Naive B cell (primary cell): ENCODE measurements at regions not wholly inside any gene's neighbourhood (a gene's known extent, or its start where the extent isn't known, plus 50 kb on each side); places are given as distances from the start of the nearest gene placed in this dataset.
"Not testable (repeated sequence)": the region's sequence is repeated elsewhere in the genome, so short reads cannot be mapped to it uniquely, and the experiment has no call there.

Experiments used
- ATAC-seq, 2 donors: fragments of 150-1000 bp; cut with Tn5 transposase; 2 replicates each; pipeline ENCODE4 v1.10.0; 2021; ENCODE audit warnings: low read depth in 2 of 2, mild to moderate bottlenecking in 2 of 2, moderate library complexity in 2 of 2
- DNase-seq: peaks from one replicate; pipeline ENCODE4 v3.0.0; 2022
- H3K27ac Mint-ChIP-seq, 6 donors: one replicate each; pipeline ENCODE4 v1.8.0; 2020 to 2022; ENCODE audit warnings: mild to moderate bottlenecking in 6 of 6, mixed read lengths in 6 of 6, moderate library complexity in 5 of 6, inconsistent platforms in 2 of 6
- H3K27me3 Mint-ChIP-seq, 3 donors: one replicate each; pipeline ENCODE4 v1.8.0; 2021 to 2022; ENCODE audit warnings: mixed read lengths in 3 of 3, mild to moderate bottlenecking in 1 of 3
- H3K36me3 Mint-ChIP-seq, 2 donors: one replicate each; pipeline ENCODE4 v1.8.0; 2020 to 2022; ENCODE audit warnings: mixed read lengths in 2 of 2, inconsistent platforms in 1 of 2, mild to moderate bottlenecking in 1 of 2
- H3K4me1 Mint-ChIP-seq, 3 donors: one replicate each; pipeline ENCODE4 v1.8.0; 2020 to 2022; ENCODE audit warnings: mixed read lengths in 3 of 3, inconsistent platforms in 1 of 3, mild to moderate bottlenecking in 1 of 3, moderate library complexity in 1 of 3
- H3K4me3 Mint-ChIP-seq, 8 donors: one replicate each; pipeline ENCODE4 v1.8.0; 2020 to 2022; ENCODE audit warnings: mild to moderate bottlenecking in 8 of 8, mixed read lengths in 8 of 8, moderate library complexity in 8 of 8, inconsistent platforms in 2 of 8
- H3K9me3 Mint-ChIP-seq, 7 donors: one replicate each; pipeline ENCODE4 v1.8.0; 2020 to 2022; ENCODE audit warnings: mixed read lengths in 7 of 7, mild to moderate bottlenecking in 5 of 7, inconsistent platforms in 2 of 7, moderate library complexity in 1 of 7

DNA sequence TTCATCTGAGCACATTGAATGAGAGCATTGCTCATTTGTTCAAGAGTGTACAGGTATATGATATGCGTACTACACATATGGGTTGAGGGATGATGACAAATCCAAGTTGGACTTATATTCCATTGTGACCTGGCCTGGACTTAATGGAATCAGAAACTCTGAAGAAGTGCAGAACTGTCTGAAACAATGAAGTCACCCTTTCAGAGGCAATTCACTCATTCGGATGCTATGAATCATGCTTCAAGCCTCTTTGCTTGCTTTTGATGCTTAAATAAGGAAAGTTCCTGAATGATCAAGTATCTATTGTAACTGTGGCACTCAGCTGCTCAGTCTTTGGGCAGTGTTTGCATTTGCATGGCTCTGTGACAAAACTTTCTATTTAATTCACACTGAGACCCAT, 93.4 kb downstream of the ZNF365 start:
- DNase-seq (no peak), ATAC-seq (no peak)
- Mint-ChIP-seq H3K4me3 (no peak overlapping the region), H3K9me3 (peaks cover 0 to 22% (median 4%) of the 10 kb centered on the region in 7 donors), H3K4me1 (no peaks in the 10 kb centered on the region), H3K36me3 (peaks cover 0 to 9% of the 10 kb centered on the region in 2 donors), H3K27me3 (peaks cover 0 to 4% (median 0%) of the 10 kb centered on the region in 3 donors), H3K27ac (no peak overlapping the region)

DNA sequence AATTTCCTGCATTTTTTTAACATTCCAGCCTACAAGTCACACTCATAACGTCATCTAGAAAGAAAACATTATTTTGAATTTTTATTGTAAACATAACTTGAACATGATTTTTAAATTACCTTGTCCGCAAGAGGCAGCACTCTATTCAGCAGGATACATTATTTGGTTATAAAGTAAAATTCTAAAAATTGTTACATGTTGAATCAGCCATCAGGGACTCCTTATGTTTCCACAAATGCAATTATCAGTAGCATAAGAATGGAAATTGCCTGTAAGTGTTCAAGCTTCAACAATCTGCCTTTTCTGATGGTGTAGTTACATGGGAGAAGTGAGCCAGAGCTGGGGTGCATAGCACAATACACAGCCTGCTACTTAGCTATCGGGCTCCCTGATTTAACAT, 97.5 kb downstream of the ZNF365 start:
- Mint-ChIP-seq H3K4me3 (no peak overlapping the region), H3K27ac (no peak overlapping the region), H3K36me3 (peaks cover 0 to 4% of the 10 kb centered on the region in 2 donors), H3K27me3 (peaks cover 0 to 4% (median under 1%) of the 10 kb centered on the region in 3 donors), H3K9me3 (peaks cover 0 to 4% (median 1%) of the 10 kb centered on the region in 7 donors), H3K4me1 (peaks cover 0 to 6% (median 0%) of the 10 kb centered on the region in 3 donors)
- no peak for ATAC-seq
- DNase-seq: no peak

DNA sequence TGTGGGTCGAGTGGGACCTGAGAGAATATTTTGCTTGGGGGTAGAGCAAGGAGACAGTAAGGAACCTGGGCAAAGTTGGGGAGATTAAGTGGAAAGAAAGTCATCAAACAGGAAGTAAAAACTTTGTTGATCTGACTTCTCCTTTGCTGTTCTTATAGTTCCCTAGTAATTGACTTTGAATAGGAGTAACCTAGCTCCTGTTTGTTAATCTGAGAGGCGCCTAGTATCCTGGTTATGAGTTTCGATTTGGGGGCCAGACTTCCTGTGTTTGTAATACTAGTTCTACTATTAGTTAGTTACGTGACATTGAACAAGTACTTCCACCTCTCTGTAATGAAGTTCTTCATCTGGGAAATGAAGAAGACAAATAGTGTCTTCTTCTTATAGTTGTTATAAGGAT, 99.1 kb downstream of the ZNF365 start:
- Mint-ChIP-seq H3K36me3 (peaks cover 0 to 9% of the 10 kb centered on the region in 2 donors), H3K4me3 (no peak overlapping the region), H3K9me3 (peaks cover 0 to 8% (median 5%) of the 10 kb centered on the region in 7 donors), H3K4me1 (peaks cover 0 to 6% (median 0%) of the 10 kb centered on the region in 3 donors), H3K27ac (no peak overlapping the region), H3K27me3 (peaks cover 0 to 11% (median 6%) of the 10 kb centered on the region in 3 donors)
- ATAC-seq: no peak
- DNase-seq: no peak

DNA sequence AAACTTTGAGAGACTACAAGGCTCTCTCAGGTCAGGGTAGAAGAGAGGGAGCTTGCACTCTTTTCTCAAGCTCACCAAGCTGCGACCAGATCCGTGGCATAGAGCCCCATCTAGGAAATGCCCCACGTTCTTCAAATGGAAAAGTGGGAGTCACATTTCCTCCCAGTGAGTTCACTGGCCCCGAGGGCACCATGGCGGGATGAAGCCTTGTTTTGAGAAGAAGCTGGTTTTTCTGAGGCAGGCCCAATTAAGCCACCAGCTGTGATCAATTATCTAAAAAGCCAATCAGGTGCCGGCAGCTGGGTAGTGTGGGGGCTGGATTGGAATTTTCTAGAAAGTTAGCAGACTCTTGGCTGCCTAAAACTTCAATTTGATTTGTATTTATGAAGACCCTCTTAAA, 101.4 kb downstream of the ZNF365 start:
- Mint-ChIP-seq H3K4me3 (no peak overlapping the region), H3K27me3 (peaks cover 0 to 22% (median 6%) of the 10 kb centered on the region in 3 donors), H3K9me3 (peaks cover 0 to 9% (median 5%) of the 10 kb centered on the region in 7 donors), H3K4me1 (peaks cover 0 to 6% (median 1%) of the 10 kb centered on the region in 3 donors), H3K36me3 (peaks cover 0 to 9% of the 10 kb centered on the region in 2 donors), H3K27ac (no peak overlapping the region)
- ATAC-seq: no peak
- DNase-seq: no peak

DNA sequence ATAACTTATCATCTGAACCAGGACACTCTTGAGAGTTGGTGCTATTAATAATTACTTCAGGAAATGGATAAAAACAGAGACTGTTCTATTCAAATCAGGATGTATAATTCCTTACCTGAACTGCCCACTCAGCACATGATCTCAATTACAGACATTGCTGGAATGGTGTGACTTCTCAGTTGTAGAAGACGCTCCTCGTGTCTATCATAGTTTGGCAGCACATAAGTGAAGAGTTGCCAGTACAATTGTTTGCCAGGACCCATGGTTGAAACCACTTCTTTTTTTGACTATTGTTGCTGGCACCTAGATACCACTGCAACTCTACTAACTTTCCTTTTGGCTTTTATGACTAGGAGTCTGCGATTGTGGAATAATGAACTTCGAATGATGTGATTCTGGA, 105.4 kb downstream of the ZNF365 start:
- H3K4me3 Mint-ChIP-seq: no peak overlapping the region

DNA sequence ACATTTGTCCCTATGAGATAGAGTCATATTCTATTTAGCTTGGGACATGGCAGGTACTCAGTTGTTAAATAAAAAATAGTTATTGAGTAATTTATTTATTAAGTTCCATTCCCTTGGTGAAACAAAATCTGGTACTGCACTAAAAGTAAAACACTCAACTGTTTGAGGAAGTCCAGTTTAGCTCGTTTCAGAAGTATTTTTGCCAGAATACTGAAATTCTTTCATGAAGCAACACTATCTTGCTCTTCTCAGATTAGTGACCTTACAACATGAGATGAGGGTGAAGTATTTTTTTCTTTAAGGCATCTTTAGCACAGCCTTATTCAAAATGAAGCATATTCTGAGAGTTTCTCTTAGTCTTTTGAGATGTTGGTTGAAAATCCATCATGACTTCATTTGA, 106.0 kb downstream of the ZNF365 start:
- Mint-ChIP-seq H3K27me3 (peaks cover 3 to 26% (median 6%) of the 10 kb centered on the region in 3 donors), H3K27ac (no peak overlapping the region), H3K4me1 (peaks cover 0 to 11% (median 0%) of the 10 kb centered on the region in 3 donors), H3K36me3 (peaks cover 9% of the 10 kb centered on the region in 2 donors), H3K9me3 (peaks cover 0 to 15% (median 5%) of the 10 kb centered on the region in 7 donors), H3K4me3 (no peak overlapping the region)
- no peak for ATAC-seq
- DNase-seq: no peak

More for the DNA sequence above, 105.4 kb downstream of the ZNF365 start:
- no peak for ATAC-seq
- Mint-ChIP-seq H3K4me1 (peaks cover 0 to 11% (median 0%) of the 10 kb centered on the region in 3 donors), H3K9me3 (peaks cover 0 to 15% (median 6%) of the 10 kb centered on the region in 7 donors), H3K36me3 (peaks cover 5 to 9% of the 10 kb centered on the region in 2 donors), H3K27me3 (peaks cover 0 to 19% (median 6%) of the 10 kb centered on the region in 3 donors), H3K27ac (peak overlapping the region in 1 of 6 donors; percentile 8)
- DNase-seq: no peak

DNA sequence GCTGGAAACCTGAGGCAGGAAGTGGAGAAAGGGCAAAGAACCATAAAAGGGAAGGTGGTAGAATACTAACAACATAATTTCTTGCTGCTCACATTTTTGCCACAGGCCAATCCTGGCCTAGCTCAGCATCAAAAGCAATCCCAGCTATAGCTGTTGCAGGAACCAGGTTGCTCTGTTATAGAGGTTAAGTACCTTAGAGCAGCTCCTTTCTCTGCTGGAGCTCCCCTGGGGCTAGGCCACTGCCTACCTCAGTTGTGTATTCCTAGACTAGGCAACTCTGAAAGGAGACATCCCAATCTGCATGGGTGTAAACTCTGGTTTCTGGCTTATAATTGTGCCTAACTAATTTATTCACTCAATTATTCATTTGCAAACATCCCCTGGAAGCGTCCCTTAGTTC, 108.4 kb downstream of the ZNF365 start:
- H3K4me1 Mint-ChIP-seq: peaks cover 0 to 11% (median 0%) of the 10 kb centered on the region in 3 donors
- H3K27ac Mint-ChIP-seq: no peak overlapping the region
- H3K9me3 Mint-ChIP-seq: peaks cover 0 to 9% (median 2%) of the 10 kb centered on the region in 7 donors
- peaks cover 0 to 28% (median 3%) of the 10 kb centered on the region in 3 donors for H3K27me3 Mint-ChIP-seq
- DNase-seq (no peak), ATAC-seq (no peak)
- H3K4me3 Mint-ChIP-seq: no peak overlapping the region
- H3K36me3 Mint-ChIP-seq: peaks cover 4 to 9% of the 10 kb centered on the region in 2 donors

DNA sequence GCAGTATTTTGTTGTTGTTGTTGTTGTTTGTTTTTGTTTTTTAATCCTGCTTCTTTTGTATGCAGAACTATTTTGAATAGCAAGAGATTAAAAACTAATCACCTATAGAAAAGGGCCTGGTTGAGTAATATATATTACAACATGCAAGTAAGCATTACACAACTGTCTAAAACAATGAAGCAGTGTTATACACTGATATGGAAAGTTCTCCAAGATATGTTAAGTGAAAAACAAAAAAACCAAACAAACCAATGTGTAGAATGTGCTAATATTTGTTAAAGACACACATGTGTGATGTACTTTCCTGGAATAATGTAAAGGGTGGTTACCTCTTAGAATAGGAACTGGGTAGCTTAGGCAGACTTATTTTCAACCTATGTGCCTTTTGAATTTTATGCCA, 117.4 kb downstream of the ZNF365 start:
- no peak for DNase-seq

DNA sequence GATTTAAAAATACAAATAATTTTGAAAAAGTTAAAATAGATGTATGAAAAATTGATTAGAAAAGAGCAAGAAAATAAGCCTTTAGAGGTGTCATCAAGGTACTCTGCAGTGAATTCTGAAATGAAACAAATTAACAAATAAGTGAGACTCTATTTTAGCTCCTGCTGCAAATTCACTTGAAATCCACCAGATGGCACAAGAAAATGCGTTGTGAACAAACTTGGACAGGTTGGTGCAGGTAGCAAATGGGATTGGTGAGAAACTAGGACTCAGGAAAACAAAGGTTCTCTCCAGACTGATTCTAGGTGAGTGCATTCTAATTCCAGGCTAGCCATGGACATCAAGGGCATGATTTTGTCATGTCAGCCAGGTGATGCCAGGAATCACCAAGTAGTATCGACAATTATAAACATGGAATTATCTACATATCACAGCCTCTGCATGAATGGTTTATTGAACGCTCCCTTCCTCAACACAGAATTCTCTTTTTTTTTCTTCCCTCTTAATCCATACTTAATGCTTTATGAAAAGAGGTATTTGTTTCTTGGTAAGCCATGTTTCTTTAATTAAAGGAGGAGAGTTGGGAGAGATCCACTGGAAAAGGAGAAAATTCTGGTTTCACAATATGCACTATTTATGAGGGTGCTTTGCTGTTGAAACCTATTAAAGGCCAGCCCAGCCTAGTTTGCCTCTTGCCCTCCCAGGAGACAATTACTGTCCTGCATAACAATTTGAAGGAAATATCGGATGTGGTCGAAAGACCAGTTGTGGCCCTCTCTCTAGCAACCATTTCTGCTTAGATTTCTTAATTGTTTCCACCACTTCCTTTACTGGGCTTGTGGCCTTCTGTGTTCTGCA, 118.1 kb downstream of the ZNF365 start:
- Mint-ChIP-seq H3K27me3 (no peaks in the 10 kb centered on the region), H3K4me1 (peaks cover 15 to 31% (median 24%) of the 10 kb centered on the region in 3 donors)

More for the DNA sequence above, 117.4 kb downstream of the ZNF365 start:
- Mint-ChIP-seq H3K4me1 (peaks cover 15 to 31% (median 24%) of the 10 kb centered on the region in 3 donors), H3K9me3 (no peaks in the 10 kb centered on the region), H3K4me3 (no peak overlapping the region), H3K36me3 (no peaks in the 10 kb centered on the region), H3K27ac (no peak overlapping the region), H3K27me3 (no peaks in the 10 kb centered on the region)
- no peak for ATAC-seq

DNA sequence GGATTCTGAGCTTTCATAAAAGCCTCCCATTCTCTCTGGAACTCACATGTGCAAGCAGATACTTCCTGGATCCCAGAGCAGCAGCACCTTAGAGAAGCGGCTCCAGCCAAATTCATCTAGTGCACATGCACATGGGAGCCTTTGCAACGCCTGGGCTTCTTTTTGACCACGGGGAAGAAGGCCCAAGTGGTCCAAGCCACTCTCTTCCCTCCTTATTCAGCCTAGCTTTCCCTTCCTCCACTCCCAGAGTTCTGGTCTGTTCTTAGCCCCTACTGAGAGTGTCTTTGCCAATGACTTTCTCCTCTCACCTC, 118.7 kb downstream of the ZNF365 start:
- no peak for DNase-seq
- Mint-ChIP-seq H3K4me1 (peaks cover 15 to 31% (median 24%) of the 10 kb centered on the region in 3 donors), H3K9me3 (no peaks in the 10 kb centered on the region), H3K36me3 (no peaks in the 10 kb centered on the region), H3K27me3 (no peaks in the 10 kb centered on the region), H3K27ac (peak overlapping the region in 1 of 6 donors; percentile 59), H3K4me3 (peak overlapping the region in 1 of 8 donors; percentile 37)
- ATAC-seq: no peak

More for the DNA sequence above, 118.1 kb downstream of the ZNF365 start:
- DNase-seq (peak; percentile 27), ATAC-seq (peak; percentile 30 to 53)
- H3K4me3 Mint-ChIP-seq: peak overlapping the region in 1 of 8 donors; percentile 17
- H3K27ac Mint-ChIP-seq: peak overlapping the region in 1 of 6 donors; percentile 72
- H3K9me3 Mint-ChIP-seq: no peaks in the 10 kb centered on the region
- H3K36me3 Mint-ChIP-seq: no peaks in the 10 kb centered on the region

DNA sequence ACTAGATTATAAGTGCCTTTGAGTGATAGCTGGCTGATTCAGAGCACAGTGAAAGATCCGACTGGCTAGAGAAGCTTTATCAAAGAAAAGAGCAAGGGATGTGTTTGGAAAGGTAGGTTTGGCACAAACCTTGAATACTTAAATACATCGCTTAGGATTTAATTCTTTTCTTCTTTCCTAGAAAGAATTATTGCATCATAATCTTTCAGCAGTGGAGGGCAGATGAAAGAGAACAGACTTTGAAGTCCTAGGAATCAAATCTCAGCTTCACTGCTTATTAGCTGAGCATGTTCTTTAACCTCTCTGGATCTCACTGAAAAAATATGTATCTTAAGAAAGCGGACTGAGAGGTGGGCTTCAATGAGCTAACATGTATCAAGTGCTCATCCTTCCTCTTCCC, 122.8 kb downstream of the ZNF365 start:
- H3K9me3 Mint-ChIP-seq: peaks cover 0 to 4% (median 0%) of the 10 kb centered on the region in 7 donors
- no peaks in the 10 kb centered on the region for H3K27me3 Mint-ChIP-seq
- peaks cover 23 to 36% (median 27%) of the 10 kb centered on the region in 3 donors for H3K4me1 Mint-ChIP-seq
- peak overlapping the region in 1 of 6 donors; percentile 76 for H3K27ac Mint-ChIP-seq
- H3K4me3 Mint-ChIP-seq: no peak overlapping the region
- no peak for ATAC-seq
- DNase-seq: no peak
- H3K36me3 Mint-ChIP-seq: no peaks in the 10 kb centered on the region

DNA sequence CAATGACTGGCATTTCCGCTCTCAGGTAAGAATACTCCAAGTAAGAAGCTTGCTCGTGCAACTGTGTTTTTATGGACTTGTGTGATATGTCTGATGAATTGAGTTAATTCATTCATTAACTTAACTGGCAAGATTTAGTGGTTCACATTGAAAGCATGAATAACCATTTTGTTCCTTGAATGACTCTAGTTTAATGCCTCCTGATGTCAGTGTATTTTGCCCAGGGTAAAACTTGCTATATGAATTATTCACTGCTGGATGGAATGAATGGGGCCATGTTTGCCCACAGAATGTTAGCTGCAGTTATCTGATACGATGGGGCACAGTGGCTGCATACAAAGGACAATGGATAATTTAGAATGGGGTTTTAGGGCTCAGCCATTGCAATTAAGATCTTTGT, 124.1 kb downstream of the ZNF365 start:
- Mint-ChIP-seq H3K4me1 (peaks cover 19 to 23% (median 19%) of the 10 kb centered on the region in 3 donors), H3K4me3 (no peak overlapping the region), H3K27ac (no peak overlapping the region), H3K36me3 (no peaks in the 10 kb centered on the region), H3K9me3 (peaks cover 0 to 4% (median 2%) of the 10 kb centered on the region in 7 donors), H3K27me3 (peaks cover 0 to 4% (median 0%) of the 10 kb centered on the region in 3 donors)
- no peak for ATAC-seq
- DNase-seq: no peak

DNA sequence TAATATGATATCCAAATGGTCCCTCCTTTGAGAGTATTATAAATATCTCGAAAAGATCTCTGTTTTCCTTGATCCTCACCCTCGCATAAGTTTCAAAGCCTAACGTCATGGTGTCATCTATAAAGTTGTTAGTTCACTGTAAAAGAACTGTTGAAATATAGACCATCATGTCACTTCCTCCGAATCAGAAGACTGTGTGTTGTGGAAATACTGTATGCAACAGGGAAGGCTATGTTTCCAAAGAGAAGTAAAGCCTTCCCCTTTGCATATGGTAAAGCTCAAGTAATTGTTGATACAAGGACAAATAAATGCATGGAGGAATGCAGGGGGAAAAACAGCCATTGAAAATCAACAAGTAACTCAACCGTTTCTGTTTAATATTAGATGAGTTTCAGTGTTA, 125.9 kb downstream of the ZNF365 start:
- not testable (repeated sequence) for H3K9me3 Mint-ChIP-seq, ATAC-seq, DNase-seq, H3K4me3 Mint-ChIP-seq, H3K27ac Mint-ChIP-seq, H3K36me3 Mint-ChIP-seq, H3K27me3 Mint-ChIP-seq
- peaks cover 11 to 16% (median 14%) of the 10 kb centered on the region in 3 donors for H3K4me1 Mint-ChIP-seq

DNA sequence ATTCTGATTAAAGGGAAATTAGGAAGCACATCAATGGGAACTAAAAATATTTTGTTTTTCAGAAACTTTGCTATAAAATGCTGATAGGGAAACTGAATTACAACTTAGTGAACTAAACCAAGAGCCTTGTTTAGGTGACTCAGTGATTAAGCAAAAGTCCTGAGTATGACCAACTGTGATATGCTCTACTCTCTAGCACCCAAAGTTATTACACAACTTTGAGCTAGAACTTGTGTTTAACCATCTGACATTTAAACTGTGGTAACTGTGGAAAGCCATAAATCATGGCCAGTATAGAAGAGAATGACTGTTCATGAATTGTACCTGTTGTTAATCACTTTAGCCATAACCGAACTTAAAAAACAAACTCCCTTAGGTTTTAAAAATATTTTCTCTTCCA, 127.4 kb downstream of the ZNF365 start:
- Mint-ChIP-seq H3K36me3 (no peaks in the 10 kb centered on the region), H3K4me3 (no peak overlapping the region), H3K27ac (no peak overlapping the region), H3K9me3 (peaks cover 0 to 4% (median 2%) of the 10 kb centered on the region in 7 donors), H3K4me1 (peaks cover 17 to 22% (median 21%) of the 10 kb centered on the region in 3 donors), H3K27me3 (peaks cover 0 to 4% (median 0%) of the 10 kb centered on the region in 3 donors)
- ATAC-seq (no peak), DNase-seq (no peak)
